Tibial nerve (tissue), 4 donors: ENCODE measurements at regions not wholly inside any gene's neighbourhood (a gene's known extent, or its start where the extent isn't known, plus 50 kb on each side); places are given as distances from the start of the nearest gene placed in this dataset.

Experiments used
- DNase-seq, 2 donors: peaks; one replicate each; pipeline ENCODE4 v3.0.0-alpha.2; 2019; ENCODE audit warnings: low spot score in 2 of 2
- H3K27ac ChIP-seq, 4 donors: fragments of 200-600 bp; sonication (generic) in 3 of 4; one replicate each; pipeline ENCODE4 v1.5.1; 2017 to 2019; ENCODE audit warnings: mild to moderate bottlenecking in 1 of 4
- H3K27me3 ChIP-seq, 2 donors: fragments of 200-600 bp; sonication (generic) in 1 of 2; one replicate each; pipeline versions ENCODE4 v1.5.1 to v1.6.0; 2017 to 2019
- H3K36me3 ChIP-seq, 3 donors: fragments of 200-600 bp; sonication (generic); one replicate each; pipeline ENCODE4 v1.5.1; 2018 to 2019
- H3K4me1 ChIP-seq, 4 donors: fragments of 200-600 bp; sonication (generic) in 3 of 4; one replicate each; pipeline ENCODE4 v1.5.1; 2017 to 2019
- H3K4me3 ChIP-seq, 4 donors: fragments of 200-600 bp; sonication (generic) in 3 of 4; one replicate each; pipeline ENCODE4 v1.5.1; 2017 to 2019; ENCODE audit warnings: mild to moderate bottlenecking in 1 of 4, moderate library complexity in 1 of 4
- H3K9me3 ChIP-seq, 4 donors: fragments of 200-600 bp; sonication (generic) in 3 of 4; one replicate each; pipeline ENCODE4 v1.5.1; 2017 to 2019
- EP300 ChIP-seq, 2 donors: sonication (generic); formaldehyde crosslinking; IDR thresholded peaks; one replicate each; pipeline ENCODE4 v1.6.1; 2017; ENCODE audit warnings: antibody characterized with exemption in 2 of 2, mild to moderate bottlenecking in 1 of 2
- POLR2A ChIP-seq, 2 donors: fragments of 450-650 bp; IDR thresholded peaks; one replicate each; pipeline ENCODE4 v1.6.1; 2017; ENCODE audit warnings: antibody characterized with exemption in 2 of 2, mild to moderate bottlenecking in 2 of 2, moderate library complexity in 2 of 2
- WGBS, 2 donors: methylation state at CpG; one replicate each; pipeline ENCODE4 v1.1.5; 2018; 5-methylcytosine and 5-hydroxymethylcytosine counted together
- TF ChIP-seq, protein P1 (sequence below), 5 experiments: fragments of 200-600 bp in 3 of 5; fragments of 450-650 bp in 2 of 5; sonication (generic) in 3 of 5; IDR thresholded peaks; one replicate each; pipeline ENCODE4 v1.5.1; 2016 to 2019; ENCODE audit warnings: antibody characterized with exemption in 5 of 5, mild to moderate bottlenecking in 3 of 5, moderate library complexity in 2 of 5

GRCh38 chr2:163951312-163951711 is 215.5 kb upstream of the FIGN start:
- TF ChIP-seq EP300 (IDR thresholded peaks at IDR 0.05) (no peak), POLR2A (IDR thresholded peaks at IDR 0.05) (no peak)
- TF ChIP-seq, protein P1, sequence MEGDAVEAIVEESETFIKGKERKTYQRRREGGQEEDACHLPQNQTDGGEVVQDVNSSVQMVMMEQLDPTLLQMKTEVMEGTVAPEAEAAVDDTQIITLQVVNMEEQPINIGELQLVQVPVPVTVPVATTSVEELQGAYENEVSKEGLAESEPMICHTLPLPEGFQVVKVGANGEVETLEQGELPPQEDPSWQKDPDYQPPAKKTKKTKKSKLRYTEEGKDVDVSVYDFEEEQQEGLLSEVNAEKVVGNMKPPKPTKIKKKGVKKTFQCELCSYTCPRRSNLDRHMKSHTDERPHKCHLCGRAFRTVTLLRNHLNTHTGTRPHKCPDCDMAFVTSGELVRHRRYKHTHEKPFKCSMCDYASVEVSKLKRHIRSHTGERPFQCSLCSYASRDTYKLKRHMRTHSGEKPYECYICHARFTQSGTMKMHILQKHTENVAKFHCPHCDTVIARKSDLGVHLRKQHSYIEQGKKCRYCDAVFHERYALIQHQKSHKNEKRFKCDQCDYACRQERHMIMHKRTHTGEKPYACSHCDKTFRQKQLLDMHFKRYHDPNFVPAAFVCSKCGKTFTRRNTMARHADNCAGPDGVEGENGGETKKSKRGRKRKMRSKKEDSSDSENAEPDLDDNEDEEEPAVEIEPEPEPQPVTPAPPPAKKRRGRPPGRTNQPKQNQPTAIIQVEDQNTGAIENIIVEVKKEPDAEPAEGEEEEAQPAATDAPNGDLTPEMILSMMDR (IDR thresholded peaks at IDR 0.05) = no peak
- Histone ChIP-seq H3K27ac (no peak overlapping the region), H3K4me1 (no peaks in the 10 kb centered on the region), H3K9me3 (peaks cover 0 to 4% (median 0%) of the 10 kb centered on the region in 4 donors), H3K27me3 (no peaks in the 10 kb centered on the region), H3K4me3 (no peak overlapping the region), H3K36me3 (no peaks in the 10 kb centered on the region)
- no peak for DNase-seq

- no peak overlapping the region for H3K4me3 ChIP-seq
- H3K9me3 ChIP-seq = peaks cover 0 to 4% (median 0%) of the 10 kb centered on the region in 4 donors
- TF ChIP-seq, protein P1 (IDR thresholded peaks at IDR 0.05) = no peak
- no peak for TF ChIP-seq POLR2A (IDR thresholded peaks at IDR 0.05)
- TF ChIP-seq EP300 (IDR thresholded peaks at IDR 0.05) = no peak
- no peaks in the 10 kb centered on the region for H3K27me3 ChIP-seq
- no peaks in the 10 kb centered on the region for H3K4me1 ChIP-seq
- no peaks in the 10 kb centered on the region for H3K36me3 ChIP-seq
- no peak for DNase-seq
- no peak overlapping the region for H3K27ac ChIP-seq
These were observed 213.9 kb upstream of the FIGN start for GRCh38 chr2:163949693-163950092.

GRCh38 chr2:163944347-163944737 is 208.5 kb upstream of the FIGN start:
- no peak overlapping the region for H3K4me3 ChIP-seq
- H3K9me3 ChIP-seq = no peaks in the 10 kb centered on the region
- TF ChIP-seq, protein P1 (IDR thresholded peaks at IDR 0.05) = no peak
- TF ChIP-seq EP300 (IDR thresholded peaks at IDR 0.05) (no peak), POLR2A (IDR thresholded peaks at IDR 0.05) (no peak)
- peak overlapping the region in 1 of 4 donors; percentile 77 for H3K27ac ChIP-seq
- no peaks in the 10 kb centered on the region for H3K4me1 ChIP-seq
- H3K36me3 ChIP-seq = no peaks in the 10 kb centered on the region
- no peak for DNase-seq
- H3K27me3 ChIP-seq = no peaks in the 10 kb centered on the region
- 73 to 80% methylated on average over 4 of the region's 4 CpGs for WGBS, 2 donors

- WGBS, 2 donors = 45 to 47% methylated on average over 9 of the region's 9 CpGs
- Histone ChIP-seq H3K9me3 (no peaks in the 10 kb centered on the region), H3K36me3 (no peaks in the 10 kb centered on the region), H3K27me3 (no peaks in the 10 kb centered on the region), H3K4me3 (no peak overlapping the region), H3K4me1 (no peaks in the 10 kb centered on the region), H3K27ac (peak overlapping the region in 3 of 4 donors; percentile 2 to 77 (median 16))
- DNase-seq = no peak
- TF ChIP-seq, protein P1 (IDR thresholded peaks at IDR 0.05) = no peak
- TF ChIP-seq EP300 (IDR thresholded peaks at IDR 0.05) (no peak), POLR2A (IDR thresholded peaks at IDR 0.05) (no peak)
These were observed 207.9 kb upstream of the FIGN start for GRCh38 chr2:163943403-163944346.

DNA sequence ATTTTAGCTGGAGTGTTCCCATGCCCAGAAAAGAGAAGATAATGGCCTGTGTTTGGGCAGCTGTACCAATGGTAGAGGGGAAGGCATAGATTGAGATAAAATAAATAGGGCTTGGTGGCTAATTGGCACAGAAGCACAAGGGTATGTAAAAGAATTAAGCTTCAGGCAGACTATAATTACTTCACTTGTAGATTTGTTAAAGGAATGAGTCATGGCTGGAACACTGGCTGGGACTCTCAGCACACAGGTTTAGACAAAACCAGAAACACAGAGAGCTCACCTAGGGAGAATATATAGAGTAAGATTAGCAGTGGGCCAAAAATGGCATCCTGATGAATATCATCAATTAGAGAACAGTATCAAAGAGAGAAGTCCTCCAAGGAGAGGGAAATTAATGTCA is 198.3 kb upstream of the FIGN start:
- H3K27ac ChIP-seq = no peak overlapping the region
- H3K36me3 ChIP-seq = no peaks in the 10 kb centered on the region
- no peak for DNase-seq
- TF ChIP-seq EP300 (IDR thresholded peaks at IDR 0.05) = no peak
- TF ChIP-seq, protein P1 (IDR thresholded peaks at IDR 0.05) = no peak
- TF ChIP-seq POLR2A (IDR thresholded peaks at IDR 0.05) = no peak
- no peaks in the 10 kb centered on the region for H3K27me3 ChIP-seq
- H3K4me1 ChIP-seq = no peaks in the 10 kb centered on the region
- H3K4me3 ChIP-seq = no peak overlapping the region
- no peaks in the 10 kb centered on the region for H3K9me3 ChIP-seq
